SU-DHL-6 (cell line): ENCODE measurements at regions not wholly inside any gene's neighbourhood (a gene's known extent, or its start where the extent isn't known, plus 50 kb on each side); places are given as distances from the start of the nearest gene placed in this dataset.

Experiments used
- H2AFZ ChIP-seq: fragments of 200-600 bp; sonication (generic); 2 replicates; pipeline ENCODE4 v1.6.1; 2014; ENCODE audit warnings: low read depth, mild to moderate bottlenecking, moderate library complexity, mixed read lengths, antibody characterized with exemption, low read length; ENCODE audit not compliant: severe bottlenecking
- H3F3A ChIP-seq: fragments of 200-600 bp; shearing (Covaris generic); 2 replicates; pipeline ENCODE4 v1.6.0; 2016; ENCODE audit warnings: antibody characterized with exemption, mild to moderate bottlenecking; ENCODE audit not compliant: insufficient read depth
- H3K27ac ChIP-seq: fragments of 200-600 bp; sonication (generic); 2 replicates; pipeline ENCODE4 v1.5.1; 2016; ENCODE audit warnings: low read depth, mild to moderate bottlenecking, low read length, moderate library complexity, mixed read lengths
- H3K27me3 ChIP-seq: fragments of 200-600 bp; sonication (generic), shearing (Covaris generic); 2 replicates; pipeline ENCODE4 v1.6.0; 2014; ENCODE audit warnings: mild to moderate bottlenecking, low read length
- H3K36me3 ChIP-seq: fragments of 200-600 bp; sonication (generic); 2 replicates; pipeline ENCODE4 v1.6.1; 2014; ENCODE audit warnings: mild to moderate bottlenecking, low read length, mixed read lengths
- H3K4me2 ChIP-seq: fragments of 300-600, 200-600 bp; shearing (Covaris generic), sonication (generic); 2 replicates; pipeline ENCODE4 v1.6.0; 2014; ENCODE audit warnings: low read length, low read depth, mild to moderate bottlenecking; ENCODE audit not compliant: poor library complexity, severe bottlenecking
- H3K4me3 ChIP-seq: fragments of 200-600 bp; sonication (generic); 2 replicates; pipeline ENCODE4 v1.5.1; 2014; ENCODE audit warnings: antibody characterized with exemption, low read length, mild to moderate bottlenecking, mixed read lengths; ENCODE audit not compliant: insufficient read depth, poor library complexity, severe bottlenecking
- H3K79me2 ChIP-seq: fragments of 200-600 bp; sonication (generic); 2 replicates; pipeline ENCODE4 v1.6.1; 2014; ENCODE audit warnings: mild to moderate bottlenecking, low read length, moderate library complexity; ENCODE audit not compliant: insufficient read depth
- H3K9ac ChIP-seq: fragments of 200-600 bp; sonication (generic); 2 replicates; pipeline ENCODE4 v1.7.0; 2014; ENCODE audit warnings: mild to moderate bottlenecking, low read length
- H3K9me2 ChIP-seq: fragments of 200-600 bp; sonication (generic); replicated peaks from 2 replicates; pipeline ENCODE4 v1.6.1; 2014; ENCODE audit warnings: low read length; ENCODE audit not compliant: insufficient read depth
- H3K9me3 ChIP-seq: fragments of 200-600 bp; sonication (generic); 2 replicates; pipeline ENCODE4 v1.6.1; 2014; ENCODE audit warnings: low read length, mixed read lengths; ENCODE audit not compliant: insufficient read depth
- H4K20me1 ChIP-seq: fragments of 200-600 bp; sonication (generic); 2 replicates; pipeline ENCODE4 v1.6.1; 2014; ENCODE audit warnings: low read depth, mild to moderate bottlenecking, antibody characterized with exemption, low read length, moderate library complexity, mixed read lengths
- EZH2phosphoT487 ChIP-seq: fragments of 200-600 bp; sonication (generic), shearing (Covaris generic); conservative IDR thresholded peaks from 2 replicates; pipeline ENCODE4 v1.6.1; 2018; ENCODE audit warnings: mild to moderate bottlenecking, antibody characterized with exemption, low read length, moderate library complexity, mixed read lengths
- TF ChIP-seq, protein P1 (sequence below): fragments of 200-600 bp; sonication (generic); IDR thresholded peaks from one replicate; pipeline ENCODE4 v1.5.1; 2017; ENCODE audit warnings: antibody characterized with exemption, mild to moderate bottlenecking, low read length, moderate library complexity; ENCODE audit not compliant: insufficient read depth, poor library complexity, severe bottlenecking

DNA sequence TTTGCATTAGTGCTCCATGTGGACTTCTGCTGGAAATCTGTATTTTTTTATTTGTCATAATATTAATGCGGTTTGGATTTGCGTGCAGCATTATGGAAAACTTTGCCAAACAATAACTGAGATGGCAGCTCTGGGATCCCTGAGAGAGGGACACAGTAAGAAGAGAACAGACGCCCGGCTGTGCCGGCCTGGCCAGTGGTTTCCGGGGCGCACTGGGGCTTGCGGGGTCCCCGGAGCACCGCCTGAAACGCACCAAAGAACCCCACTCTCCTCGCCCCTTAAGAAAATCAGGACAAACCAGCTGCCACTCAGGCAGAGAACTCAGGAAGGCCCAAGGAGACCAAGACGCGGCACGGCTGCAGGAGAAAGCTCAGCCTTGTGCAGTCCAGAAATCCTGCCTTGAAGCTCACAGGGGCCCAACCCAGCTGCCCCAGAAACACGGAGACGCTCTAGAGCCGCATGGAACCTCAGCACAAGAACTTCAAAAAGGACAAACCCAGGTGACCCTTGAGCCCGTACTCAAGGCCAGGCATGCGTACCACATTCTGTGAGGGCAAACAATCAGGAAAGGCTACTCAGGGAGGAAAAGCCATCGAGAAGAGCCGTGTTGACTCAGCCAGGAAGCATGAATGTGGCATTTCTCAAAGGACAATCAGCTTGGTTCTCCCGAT is 226.5 kb upstream of the CDYL start:
- Histone ChIP-seq H3K4me3 (no peak overlapping the region), H4K20me1 (no peaks in the 10 kb centered on the region), H3K27me3 (no peaks in the 10 kb centered on the region), H3K4me2 (no peak overlapping the region), H3K27ac (no peak overlapping the region), H3F3A (no peaks in the 10 kb centered on the region), H3K79me2 (no peaks in the 10 kb centered on the region), H3K9ac (no peak overlapping the region), H2AFZ (no peak overlapping the region), H3K36me3 (no peaks in the 10 kb centered on the region), H3K9me3 (no peaks in the 10 kb centered on the region), H3K9me2 (no peaks in the 10 kb centered on the region)
- no peak for TF ChIP-seq EZH2phosphoT487
- TF ChIP-seq, protein P1, sequence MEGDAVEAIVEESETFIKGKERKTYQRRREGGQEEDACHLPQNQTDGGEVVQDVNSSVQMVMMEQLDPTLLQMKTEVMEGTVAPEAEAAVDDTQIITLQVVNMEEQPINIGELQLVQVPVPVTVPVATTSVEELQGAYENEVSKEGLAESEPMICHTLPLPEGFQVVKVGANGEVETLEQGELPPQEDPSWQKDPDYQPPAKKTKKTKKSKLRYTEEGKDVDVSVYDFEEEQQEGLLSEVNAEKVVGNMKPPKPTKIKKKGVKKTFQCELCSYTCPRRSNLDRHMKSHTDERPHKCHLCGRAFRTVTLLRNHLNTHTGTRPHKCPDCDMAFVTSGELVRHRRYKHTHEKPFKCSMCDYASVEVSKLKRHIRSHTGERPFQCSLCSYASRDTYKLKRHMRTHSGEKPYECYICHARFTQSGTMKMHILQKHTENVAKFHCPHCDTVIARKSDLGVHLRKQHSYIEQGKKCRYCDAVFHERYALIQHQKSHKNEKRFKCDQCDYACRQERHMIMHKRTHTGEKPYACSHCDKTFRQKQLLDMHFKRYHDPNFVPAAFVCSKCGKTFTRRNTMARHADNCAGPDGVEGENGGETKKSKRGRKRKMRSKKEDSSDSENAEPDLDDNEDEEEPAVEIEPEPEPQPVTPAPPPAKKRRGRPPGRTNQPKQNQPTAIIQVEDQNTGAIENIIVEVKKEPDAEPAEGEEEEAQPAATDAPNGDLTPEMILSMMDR = no peak

DNA sequence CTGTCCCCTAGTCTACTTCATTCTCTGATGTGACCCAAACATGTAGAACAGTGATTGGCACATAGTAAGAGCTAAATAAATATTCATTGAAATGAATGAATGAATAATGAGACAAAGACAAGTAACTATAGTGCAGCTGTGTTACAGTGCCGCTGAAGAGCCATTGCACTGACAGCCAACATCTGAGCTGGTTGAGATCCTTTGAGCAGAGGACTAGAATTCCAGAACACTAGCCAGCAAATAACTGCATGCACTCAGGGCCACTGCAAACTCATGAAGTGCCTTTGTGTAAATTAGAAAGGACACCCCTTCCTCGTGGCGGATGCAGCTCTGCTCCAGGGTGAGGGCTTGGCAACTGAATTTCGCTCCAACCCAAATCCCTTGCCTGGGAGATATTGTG is 230.3 kb upstream of the CDYL start:
- Histone ChIP-seq H4K20me1 (no peaks in the 10 kb centered on the region), H3K27me3 (no peaks in the 10 kb centered on the region), H3K79me2 (no peaks in the 10 kb centered on the region), H3K27ac (no peak overlapping the region), H3K36me3 (no peaks in the 10 kb centered on the region), H3F3A (no peaks in the 10 kb centered on the region), H3K4me3 (no peak overlapping the region), H3K4me2 (no peak overlapping the region), H3K9ac (no peak overlapping the region), H3K9me2 (no peaks in the 10 kb centered on the region), H3K9me3 (no peaks in the 10 kb centered on the region), H2AFZ (no peak overlapping the region)
- TF ChIP-seq, protein P1 = no peak
- no peak for TF ChIP-seq EZH2phosphoT487

DNA sequence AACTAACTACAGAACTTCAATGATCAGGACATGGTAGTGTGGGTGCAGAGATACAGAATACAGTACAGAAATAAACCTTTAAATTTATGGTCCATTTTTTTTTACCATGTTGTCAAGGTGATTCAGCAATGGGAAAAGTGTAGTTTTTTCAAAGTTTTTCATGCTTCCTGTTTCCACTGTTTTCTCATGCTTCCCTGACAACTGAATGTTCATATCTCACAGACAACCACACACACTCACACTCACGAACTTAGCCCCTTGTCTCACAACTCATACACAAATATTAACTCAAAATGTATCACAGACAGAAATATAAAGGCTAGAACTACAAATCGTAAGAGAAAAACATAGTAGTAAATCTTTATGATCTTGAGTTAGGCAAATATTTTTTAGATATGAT is 232.6 kb upstream of the CDYL start:
- no peaks in the 10 kb centered on the region for H4K20me1 ChIP-seq
- no peaks in the 10 kb centered on the region for H3K9me3 ChIP-seq
- H2AFZ ChIP-seq = no peak overlapping the region
- no peaks in the 10 kb centered on the region for H3K79me2 ChIP-seq
- H3K27me3 ChIP-seq = no peaks in the 10 kb centered on the region
- no peaks in the 10 kb centered on the region for H3F3A ChIP-seq
- no peak overlapping the region for H3K27ac ChIP-seq
- no peak overlapping the region for H3K4me3 ChIP-seq
- H3K9me2 ChIP-seq = no peaks in the 10 kb centered on the region
- no peak overlapping the region for H3K4me2 ChIP-seq
- no peak overlapping the region for H3K9ac ChIP-seq
- TF ChIP-seq, protein P1 = no peak
- no peak for TF ChIP-seq EZH2phosphoT487
- no peaks in the 10 kb centered on the region for H3K36me3 ChIP-seq

DNA sequence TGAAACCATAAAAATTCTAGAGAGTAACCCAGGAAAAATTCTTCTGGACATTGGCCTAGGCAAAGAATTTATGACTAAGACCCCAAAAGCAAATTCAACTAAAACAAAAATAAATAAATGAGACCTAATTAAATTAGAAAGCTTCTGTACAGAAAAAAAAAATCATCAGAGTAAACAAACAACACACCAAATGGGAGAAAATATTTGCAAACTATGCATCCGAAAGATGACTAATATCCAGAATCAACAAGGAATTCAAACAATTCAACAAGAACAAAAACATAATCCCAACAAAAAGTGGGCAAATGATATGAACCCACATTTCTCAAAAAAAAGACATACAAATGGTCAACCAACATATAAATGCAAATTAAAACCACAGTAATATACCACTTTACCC is 242.6 kb upstream of the CDYL start:
- Histone ChIP-seq H3K4me3 (no peak overlapping the region), H3F3A (no peaks in the 10 kb centered on the region), H3K27me3 (no peaks in the 10 kb centered on the region; the same call in 1 of the 2 replicates), H3K79me2 (no peaks in the 10 kb centered on the region), H3K27ac (no peak overlapping the region), H3K36me3 (no peaks in the 10 kb centered on the region), H3K9me2 (no peaks in the 10 kb centered on the region), H3K9ac (no peak overlapping the region), H2AFZ (no peak overlapping the region), H3K4me2 (no peak overlapping the region), H4K20me1 (no peaks in the 10 kb centered on the region), H3K9me3 (no peaks in the 10 kb centered on the region)
- TF ChIP-seq, protein P1 = no peak
- TF ChIP-seq EZH2phosphoT487 = no peak
